Heart left ventricle (tissue), 16 donors: ENCODE measurements at regions not wholly inside any gene's neighbourhood (a gene's known extent, or its start where the extent isn't known, plus 50 kb on each side); places are given as distances from the start of the nearest gene placed in this dataset.
A peak's percentile ranks its signal among the peaks of the same experiment; 100 is the strongest.

ENCODE experiments used
- ATAC-seq, 4 donors: fragments of 200-7000 bp; cut with Tn5 transposase; one replicate each; pipeline ENCODE4 v1.9.1; 2020 to 2022; ENCODE audit warnings: moderate library complexity in 4 of 4, mild to moderate bottlenecking in 3 of 4, moderate number of reproducible peaks in 1 of 4
- DNase-seq, 5 donors: peaks; one replicate each; pipeline ENCODE4 v3.0.0-alpha.2; 2020
- H3K27ac ChIP-seq, 12 donors: fragments of 200-600 bp; sonication (generic) in 4 of 12; one replicate each; pipeline versions ENCODE4 v1.5.0 to v1.8.0; 2016 to 2022; ENCODE audit warnings: mild to moderate bottlenecking in 2 of 12
- H3K27me3 ChIP-seq, 9 donors: fragments of 200-600 bp; sonication (generic) in 2 of 9; one replicate each; pipeline versions ENCODE4 v1.5.1 to v1.8.0; 2016 to 2022; ENCODE audit warnings: mild to moderate bottlenecking in 3 of 9
- H3K36me3 ChIP-seq, 9 donors: fragments of 200-600 bp; sonication (generic) in 2 of 9; one replicate each; pipeline versions ENCODE4 v1.5.0 to v1.8.0; 2018 to 2022; ENCODE audit warnings: mild to moderate bottlenecking in 2 of 9
- H3K4me1 ChIP-seq, 12 donors: fragments of 200-600 bp; sonication (generic) in 4 of 12; one replicate each; pipeline versions ENCODE4 v1.5.0 to v1.8.0; 2016 to 2022; ENCODE audit warnings: mild to moderate bottlenecking in 3 of 12
- H3K4me3 ChIP-seq, 12 donors: fragments of 200-600 bp; sonication (generic) in 4 of 12; one replicate each; pipeline versions ENCODE4 v1.5.0 to v1.8.0; 2017 to 2022; ENCODE audit warnings: mild to moderate bottlenecking in 9 of 12, moderate library complexity in 4 of 12
- H3K9me3 ChIP-seq, 12 donors: fragments of 200-600 bp; sonication (generic) in 4 of 12; one replicate each; pipeline versions ENCODE4 v1.5.0 to v1.8.0; 2016 to 2022; ENCODE audit warnings: mild to moderate bottlenecking in 1 of 12
- CTCF ChIP-seq, 12 donors: fragments of 200-600 bp; sonication (generic) in 4 of 12; IDR thresholded peaks; one replicate each; pipeline versions ENCODE4 v1.5.0 to v1.8.0; 2018 to 2022; ENCODE audit warnings: antibody characterized with exemption in 12 of 12, mild to moderate bottlenecking in 5 of 12
- POLR2A ChIP-seq, 2 donors: fragments of 450-650 bp; IDR thresholded peaks; one replicate each; pipeline ENCODE4 v1.6.1; 2017; ENCODE audit warnings: antibody characterized with exemption in 2 of 2, mild to moderate bottlenecking in 2 of 2, moderate library complexity in 2 of 2
- WGBS, 4 donors: extraction: QIAGEN DNeasy Blood & Tissue Kit in 2 of 4; methylation state at CpG; one replicate each; pipeline versions ENCODE4 v1.1.5 to v1.1.7; 2013 to 2018; 5-methylcytosine and 5-hydroxymethylcytosine counted together
- intact Hi-C, 10 donors: fragments of 100-400 bp; cut with DNase I; formaldehyde crosslinking; loops; one replicate each; pipeline versions ENCODE4 v1.11.1 to v1.14.2; 2022
- donor health status: ischemic (EF 13 %, LVEDD 7.1; RV severe dilation, severe dysfunction).
- donor health status: healthy with polysubstance abuse.
- donor health status: DM: no; HTN: yes; CAD: no.
- donor health status: DM: no; HTN: no; CAD: no.
- donor health status: ischemic (EF 25% LVEDD 6.9; RV normal size, moderate dysfunction).
- donor health status: ischemic (EF 25% LVEDD 5.7; RV mildly dilated, moderate dysfunction).
- donor health status: healthy.
- donor health status: DM: yes; HTN: yes; CAD: no.
- donor health status: ischemic (EF 35%, LVEDD 5.7; RV mildly dilated, moderate dysfunction).
- donor health status: nonischemic (EF 11% LVEDD 7.7; RV severe dilation, severe dysfunction).
- donor health status: DM: yes; HTN: yes; CAD: no.
- donor health status: PGD.
- donor health status: ischemic (EF 29% LVEDD 5.4; RV normal size, mild dysfunction).
- donor health status: nonischemic (EF 23%, LVEDD 6.1; RV moderate dilation, normal function).

GRCh38 chr4:55175779-55176231 lies 50.4 kb upstream of the KDR start:
- intact Hi-C loops, result loop anchor here in 2 of 10 donors (5.0 kb wide), 2 partner anchors 54 to 174 kb away; no protein-coding TSS in a partner anchor
- Histone ChIP-seq H3K9me3 (no peaks in the 10 kb centered on the region), H3K27me3 (no peaks in the 10 kb centered on the region), H3K4me1 (peaks cover 0 to 28% (median 15%) of the 10 kb centered on the region in 12 donors), H3K27ac (peak overlapping the region in 5 of 12 donors; percentile 13 to 73 (median 33)), H3K36me3 (no peaks in the 10 kb centered on the region), H3K4me3 (no peak overlapping the region)
- DNase-seq, result no peak
- ATAC-seq, result no peak
- TF ChIP-seq CTCF (IDR thresholded peaks at IDR 0.05) (no peak), POLR2A (IDR thresholded peaks at IDR 0.05) (no peak)
- WGBS, 4 donors, result 44 to 53% (median 49%) methylated on average over 5 of the region's 5 CpGs

GRCh38 chr4:55176497-55176896 lies 51.1 kb upstream of the KDR start:
- intact Hi-C loops, result loop anchor here in 2 of 10 donors (5.0 kb wide), 2 partner anchors 54 to 174 kb away; no protein-coding TSS in a partner anchor
- ATAC-seq, result no peak
- no peak for TF ChIP-seq POLR2A (IDR thresholded peaks at IDR 0.05)
- no peak for TF ChIP-seq CTCF (IDR thresholded peaks at IDR 0.05)
- Histone ChIP-seq H3K4me1 (peaks cover 0 to 32% (median 19%) of the 10 kb centered on the region in 12 donors), H3K9me3 (no peaks in the 10 kb centered on the region), H3K4me3 (no peak overlapping the region), H3K27me3 (no peaks in the 10 kb centered on the region), H3K27ac (peak overlapping the region in 5 of 12 donors; percentile 13 to 73 (median 33)), H3K36me3 (no peaks in the 10 kb centered on the region)
- no peak for DNase-seq
- whole genome bisulfite sequencing, 4 donors, result 75 to 78% (median 76%) methylated on average over 4 of the region's 4 CpGs

GRCh38 chr4:55177461-55177860 lies 52.1 kb upstream of the KDR start:
- H3K27me3 ChIP-seq, result no peaks in the 10 kb centered on the region
- DNase-seq (no peak), ATAC-seq (no peak)
- WGBS, 4 donors, result 66 to 91% (median 75%) methylated on average over 4 of the region's 4 CpGs
- H3K27ac ChIP-seq, result peak overlapping the region in 11 of 12 donors; percentile 41 to 85 (median 70)
- peaks cover 0 to 37% (median 15%) of the 10 kb centered on the region in 12 donors for H3K4me1 ChIP-seq
- no peak overlapping the region for H3K4me3 ChIP-seq
- H3K9me3 ChIP-seq, result no peaks in the 10 kb centered on the region
- TF ChIP-seq CTCF (IDR thresholded peaks at IDR 0.05), result no peak
- no peak for TF ChIP-seq POLR2A (IDR thresholded peaks at IDR 0.05)
- no peaks in the 10 kb centered on the region for H3K36me3 ChIP-seq
- intact Hi-C loops, result loop anchor here in 2 of 10 donors (5.0 kb wide), 2 partner anchors 55 to 175 kb away; no protein-coding TSS in a partner anchor

- Histone ChIP-seq H3K27me3 (no peaks in the 10 kb centered on the region), H3K9me3 (no peaks in the 10 kb centered on the region), H3K36me3 (no peaks in the 10 kb centered on the region), H3K4me1 (peaks cover 0 to 33% (median 14%) of the 10 kb centered on the region in 12 donors), H3K4me3 (no peak overlapping the region), H3K27ac (peak overlapping the region in 11 of 12 donors; percentile 41 to 85 (median 70))
- no peak for TF ChIP-seq POLR2A (IDR thresholded peaks at IDR 0.05)
- no peak for TF ChIP-seq CTCF (IDR thresholded peaks at IDR 0.05)
- peak in 2 of 5 donors; percentile 39 to 46 for DNase-seq
- intact Hi-C loops, result loop anchor here in 2 of 10 donors (2.0 to 5.0 kb wide), 3 partner anchors 54 to 176 kb away; partner anchors contain the start of gene KDR (in 1 of the 2)
- 45 to 60% (median 50%) methylated on average over 7 of the region's 7 CpGs for WGBS, 4 donors
- peak in 3 of 4 donors; percentile 33 to 70 (median 61) for ATAC-seq
Observed at GRCh38 chr4:55178226-55179005, 53.0 kb upstream of the KDR start.
